KMS-11 (cell line): ENCODE measurements at regions not wholly inside any gene's neighbourhood (a gene's known extent, or its start where the extent isn't known, plus 50 kb on each side); places are given as distances from the start of the nearest gene placed in this dataset.

Source experiments
- H2AFZ ChIP-seq: fragments of 200-600 bp; sonication (generic); 2 replicates; pipeline ENCODE4 v1.6.1; 2016; ENCODE audit warnings: antibody characterized with exemption, mixed run types, low read depth
- H3K27ac ChIP-seq: fragments of 200-600 bp; sonication (generic); 2 replicates; pipeline ENCODE4 v1.6.1; 2016; ENCODE audit warnings: mild to moderate bottlenecking, mixed run types
- H3K27me3 ChIP-seq: fragments of 200-600 bp; sonication (generic); 2 replicates; pipeline ENCODE4 v1.6.1; 2017; ENCODE audit warnings: mild to moderate bottlenecking, low read depth, mixed run types, moderate library complexity; ENCODE audit not compliant: insufficient read depth
- H3K36me3 ChIP-seq: fragments of 200-600 bp; sonication (generic); 2 replicates; pipeline ENCODE4 v1.6.1; 2017; ENCODE audit warnings: mild to moderate bottlenecking, mixed run types; ENCODE audit not compliant: insufficient read depth
- H3K4me1 ChIP-seq: fragments of 200-600 bp; sonication (generic); 2 replicates; pipeline ENCODE4 v1.6.1; 2016; ENCODE audit warnings: mild to moderate bottlenecking, low read depth, mixed run types; ENCODE audit not compliant: poor library complexity, severe bottlenecking
- H3K4me2 ChIP-seq: fragments of 200-600 bp; sonication (generic); 2 replicates; pipeline ENCODE4 v1.7.0; 2016; ENCODE audit warnings: mild to moderate bottlenecking, mixed run types
- H3K4me3 ChIP-seq: fragments of 200-600 bp; sonication (generic); IDR thresholded peaks from 2 replicates; pipeline ENCODE4 v1.6.1; 2017; ENCODE audit warnings: low read depth, low read length, mixed read lengths; ENCODE audit not compliant: insufficient read depth
- H3K79me2 ChIP-seq: fragments of 200-600 bp; sonication (generic); 2 replicates; pipeline ENCODE4 v1.6.1; 2016; ENCODE audit warnings: low read depth, mixed run types; ENCODE audit not compliant: insufficient read depth
- H3K9ac ChIP-seq: fragments of 200-600 bp; sonication (generic); 2 replicates; pipeline ENCODE4 v1.6.1; 2016; ENCODE audit warnings: mild to moderate bottlenecking, mixed run types
- H4K20me1 ChIP-seq: fragments of 200-600 bp; sonication (generic); 2 replicates; pipeline ENCODE4 v1.6.1; 2016; ENCODE audit warnings: mild to moderate bottlenecking, mixed run types; ENCODE audit not compliant: insufficient read depth
- CTCF ChIP-seq: fragments of 200-600 bp; sonication (generic); conservative IDR thresholded peaks from 2 replicates; pipeline ENCODE4 v1.6.1; 2017; ENCODE audit warnings: low read depth, mild to moderate bottlenecking, antibody characterized with exemption, low read length, moderate library complexity, mixed read lengths

GRCh38 chr21:20272791-20273362 lies 725.3 kb upstream of the NCAM2 start:
- Histone ChIP-seq H3K4me3 (no peak overlapping the region), H2AFZ (no peak overlapping the region), H3K36me3 (no peaks in the 10 kb centered on the region), H3K27me3 (no peaks in the 10 kb centered on the region), H3K4me2 (no peak overlapping the region), H3K4me1 (no peaks in the 10 kb centered on the region), H3K79me2 (no peaks in the 10 kb centered on the region), H3K9ac (no peak overlapping the region), H4K20me1 (no peaks in the 10 kb centered on the region), H3K27ac (no peak overlapping the region)
- TF ChIP-seq CTCF = no peak

GRCh38 chr21:20276377-20276776 lies 721.8 kb upstream of the NCAM2 start:
- no peak overlapping the region for H3K4me2 ChIP-seq
- no peak overlapping the region for H3K9ac ChIP-seq
- no peak overlapping the region for H3K4me3 ChIP-seq
- H3K36me3 ChIP-seq = no peaks in the 10 kb centered on the region
- no peak overlapping the region for H2AFZ ChIP-seq
- H4K20me1 ChIP-seq = no peaks in the 10 kb centered on the region
- no peaks in the 10 kb centered on the region for H3K79me2 ChIP-seq
- TF ChIP-seq CTCF = no peak
- no peaks in the 10 kb centered on the region for H3K27me3 ChIP-seq
- H3K27ac ChIP-seq = no peak overlapping the region
- H3K4me1 ChIP-seq = no peaks in the 10 kb centered on the region

- TF ChIP-seq CTCF = no peak
- H3K27me3 ChIP-seq = no peaks in the 10 kb centered on the region
- no peak overlapping the region for H3K9ac ChIP-seq
- H2AFZ ChIP-seq = no peak overlapping the region
- no peak overlapping the region for H3K4me3 ChIP-seq
- H3K4me2 ChIP-seq = no peak overlapping the region
- H3K36me3 ChIP-seq = no peaks in the 10 kb centered on the region
- H3K79me2 ChIP-seq = no peaks in the 10 kb centered on the region
- no peaks in the 10 kb centered on the region for H3K4me1 ChIP-seq
- no peaks in the 10 kb centered on the region for H4K20me1 ChIP-seq
- H3K27ac ChIP-seq = no peak overlapping the region
These were observed 721.3 kb upstream of the NCAM2 start for GRCh38 chr21:20276954-20277353.

- Histone ChIP-seq H4K20me1 (no peaks in the 10 kb centered on the region), H3K4me3 (no peak overlapping the region), H3K4me2 (no peak overlapping the region), H3K27ac (no peak overlapping the region), H3K79me2 (no peaks in the 10 kb centered on the region), H3K4me1 (no peaks in the 10 kb centered on the region), H3K9ac (no peak overlapping the region), H3K27me3 (no peaks in the 10 kb centered on the region), H3K36me3 (no peaks in the 10 kb centered on the region), H2AFZ (no peak overlapping the region)
- no peak for TF ChIP-seq CTCF
These were observed 714.4 kb upstream of the NCAM2 start for GRCh38 chr21:20283836-20284235.
